Rectal smooth muscle tissue (tissue), 1 donor: ENCODE measurements at regions not wholly inside any gene's neighbourhood (a gene's known extent, or its start where the extent isn't known, plus 50 kb on each side); places are given as distances from the start of the nearest gene placed in this dataset.
"Not testable (repeated sequence)": the region's sequence is repeated elsewhere in the genome, so short reads cannot be mapped to it uniquely, and the experiment has no call there.

Experiments used
- H3K27ac ChIP-seq: one replicate; pipeline ENCODE4 v1.7.0; 2013; ENCODE audit warnings: low read depth, low read length, inconsistent platforms
- H3K27me3 ChIP-seq: one replicate; pipeline ENCODE4 v1.7.0; 2013; ENCODE audit warnings: low read length; ENCODE audit not compliant: control insufficient read depth, insufficient read depth
- H3K36me3 ChIP-seq: one replicate; pipeline ENCODE4 v1.7.0; 2013; ENCODE audit warnings: low read length; ENCODE audit not compliant: control insufficient read depth, insufficient read depth
- H3K4me1 ChIP-seq: one replicate; pipeline ENCODE4 v1.7.0; 2013; ENCODE audit warnings: low read length; ENCODE audit not compliant: control insufficient read depth, insufficient read depth
- H3K4me3 ChIP-seq: one replicate; pipeline ENCODE4 v1.7.0; 2013; ENCODE audit warnings: low read length
- H3K9ac ChIP-seq: one replicate; pipeline ENCODE4 v1.7.0; 2013; ENCODE audit warnings: low read length

DNA sequence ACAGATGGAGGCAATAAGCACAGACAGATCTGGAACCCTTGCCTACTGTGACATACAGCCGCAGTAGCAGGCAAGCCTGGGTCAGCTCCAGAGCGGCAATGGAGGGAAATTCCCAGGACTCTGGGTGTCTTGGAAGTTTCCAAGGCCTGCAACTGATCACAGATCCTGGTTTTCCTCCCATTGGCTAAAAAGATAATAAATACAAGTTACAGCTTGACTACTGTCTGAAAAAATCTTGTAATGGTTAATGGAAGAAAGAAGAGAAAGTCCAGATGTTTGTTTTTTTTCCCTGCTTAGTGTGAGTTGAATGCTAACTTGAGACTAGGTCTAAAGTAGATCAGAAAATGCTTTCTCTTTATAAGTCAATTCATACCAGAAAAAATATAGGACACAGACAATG is 307.6 kb downstream of the ALDH8A1 start:
- Histone ChIP-seq H3K27me3 (no peaks in the 10 kb centered on the region), H3K36me3 (no peaks in the 10 kb centered on the region), H3K4me1 (peaks cover 2% of the 10 kb centered on the region), H3K4me3 (no peak overlapping the region), H3K27ac (no peak overlapping the region), H3K9ac (no peak overlapping the region)

DNA sequence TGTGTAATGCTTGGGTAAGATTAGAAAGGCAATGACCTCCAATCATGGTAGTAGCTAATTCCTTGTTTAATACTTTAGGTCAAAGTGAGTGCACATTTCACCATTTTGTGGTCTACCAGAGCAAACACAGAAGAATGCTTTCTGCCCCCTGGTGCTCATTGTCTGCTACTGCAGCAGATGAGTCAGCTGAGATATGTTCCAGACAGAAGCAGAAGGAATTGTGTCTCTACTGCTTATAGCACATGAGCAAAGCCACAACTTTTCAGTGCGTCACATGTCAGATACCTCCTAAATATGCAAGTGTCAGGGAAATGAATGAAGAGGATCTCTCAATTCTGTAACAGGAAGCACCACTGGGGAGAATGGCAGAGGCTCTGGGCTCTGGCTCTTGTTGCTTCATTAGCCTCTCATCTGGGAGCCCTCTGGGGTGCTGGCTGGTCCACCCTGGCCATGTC is 308.9 kb downstream of the ALDH8A1 start:
- Histone ChIP-seq H3K4me1 (peaks cover 2% of the 10 kb centered on the region), H3K9ac (no peak overlapping the region), H3K27me3 (no peaks in the 10 kb centered on the region), H3K4me3 (no peak overlapping the region), H3K36me3 (no peaks in the 10 kb centered on the region), H3K27ac (no peak overlapping the region)

DNA sequence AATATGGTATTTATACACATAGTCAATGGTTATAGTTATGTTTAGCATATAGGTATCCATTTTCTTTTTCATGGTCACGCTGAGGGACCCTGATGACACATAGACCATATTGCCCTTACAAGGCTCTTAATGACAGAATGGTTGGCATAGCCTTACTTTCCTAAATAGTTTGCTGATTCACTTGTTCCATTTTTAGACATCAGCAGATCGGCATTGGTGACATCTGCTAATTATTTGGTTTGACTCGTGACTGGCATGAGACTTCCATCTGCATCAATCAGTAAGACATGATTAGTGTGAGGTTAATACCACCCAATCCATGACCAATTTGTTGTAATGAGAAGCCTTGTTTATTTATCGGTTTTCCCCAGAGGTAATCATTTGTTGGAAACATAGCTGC is 309.7 kb downstream of the ALDH8A1 start:
- Histone ChIP-seq H3K27ac (no peak overlapping the region), H3K36me3 (no peaks in the 10 kb centered on the region), H3K9ac (no peak overlapping the region), H3K27me3 (no peaks in the 10 kb centered on the region), H3K4me1 (peaks cover 2% of the 10 kb centered on the region), H3K4me3 (no peak overlapping the region)

DNA sequence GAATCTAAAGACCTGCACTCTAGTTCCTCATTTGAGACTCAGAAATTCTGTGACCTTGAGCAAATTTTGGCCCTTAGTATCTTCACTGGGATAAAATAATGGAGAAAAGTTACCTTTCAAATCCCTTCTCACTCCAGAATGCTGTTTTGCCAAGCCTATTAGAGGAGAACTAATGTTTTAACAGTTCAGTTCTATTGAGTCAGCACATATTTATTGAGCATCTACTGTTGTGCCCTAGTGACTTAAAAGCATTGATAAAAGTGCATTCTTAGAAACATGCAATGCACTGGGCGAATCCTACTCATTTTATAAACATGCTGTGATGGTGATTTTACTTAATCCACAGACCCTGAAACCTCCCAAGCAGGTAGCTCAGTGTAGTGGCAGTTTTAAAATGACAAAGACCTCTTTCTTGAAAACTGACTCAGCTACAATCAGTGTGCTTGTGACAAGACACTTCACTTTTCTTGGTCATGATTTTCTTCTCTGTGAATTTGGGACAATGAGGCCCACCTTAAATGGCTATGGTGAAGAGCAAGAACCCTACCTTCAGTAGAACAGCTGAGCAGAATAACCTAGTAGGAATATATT is 312.0 kb downstream of the ALDH8A1 start:
- Histone ChIP-seq H3K9ac (no peak overlapping the region), H3K27me3 (no peaks in the 10 kb centered on the region), H3K4me1 (peaks cover 2% of the 10 kb centered on the region), H3K36me3 (no peaks in the 10 kb centered on the region), H3K27ac (no peak overlapping the region), H3K4me3 (no peak overlapping the region)

- no peak overlapping the region for H3K9ac ChIP-seq
- peaks cover 2% of the 10 kb centered on the region for H3K4me1 ChIP-seq
- H3K36me3 ChIP-seq = no peaks in the 10 kb centered on the region
- H3K27ac ChIP-seq = no peak overlapping the region
- no peak overlapping the region for H3K4me3 ChIP-seq
- H3K27me3 ChIP-seq = no peaks in the 10 kb centered on the region
Measured at GRCh38 chr6:134637282-134637681, 312.6 kb downstream of the ALDH8A1 start.

DNA sequence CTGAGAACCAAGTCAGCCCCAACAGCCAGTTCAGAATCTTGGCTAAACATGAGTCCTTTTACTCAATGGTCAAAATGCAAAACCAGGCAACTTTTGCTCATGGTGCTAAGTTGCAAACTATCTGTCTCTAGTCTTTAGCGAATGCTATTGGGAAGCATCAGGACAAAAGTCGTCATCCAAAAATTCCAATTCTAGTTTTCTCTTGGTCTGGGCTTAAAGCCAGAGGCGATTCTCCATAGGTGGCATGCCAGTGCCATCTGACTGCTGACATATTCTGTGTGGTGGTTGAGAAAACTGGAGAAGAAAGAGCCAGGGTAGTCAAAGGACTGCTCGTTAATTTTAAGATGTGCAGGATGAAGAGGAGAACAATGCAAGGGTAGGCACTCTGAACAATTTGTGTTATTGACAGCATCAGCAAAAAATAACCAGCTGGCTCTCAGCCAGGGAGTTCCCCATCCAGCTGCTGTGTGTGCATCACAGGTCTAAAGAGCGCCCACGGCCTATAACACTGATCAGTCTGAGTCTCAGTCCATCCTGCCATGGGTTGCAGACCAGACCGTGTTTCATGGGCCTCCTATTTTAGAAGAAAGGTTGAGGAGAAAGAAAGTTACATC is 313.6 kb downstream of the ALDH8A1 start:
- Histone ChIP-seq H3K27me3 (no peaks in the 10 kb centered on the region), H3K27ac (no peak overlapping the region), H3K9ac (no peak overlapping the region), H3K4me3 (no peak overlapping the region), H3K36me3 (no peaks in the 10 kb centered on the region), H3K4me1 (no peaks in the 10 kb centered on the region)

DNA sequence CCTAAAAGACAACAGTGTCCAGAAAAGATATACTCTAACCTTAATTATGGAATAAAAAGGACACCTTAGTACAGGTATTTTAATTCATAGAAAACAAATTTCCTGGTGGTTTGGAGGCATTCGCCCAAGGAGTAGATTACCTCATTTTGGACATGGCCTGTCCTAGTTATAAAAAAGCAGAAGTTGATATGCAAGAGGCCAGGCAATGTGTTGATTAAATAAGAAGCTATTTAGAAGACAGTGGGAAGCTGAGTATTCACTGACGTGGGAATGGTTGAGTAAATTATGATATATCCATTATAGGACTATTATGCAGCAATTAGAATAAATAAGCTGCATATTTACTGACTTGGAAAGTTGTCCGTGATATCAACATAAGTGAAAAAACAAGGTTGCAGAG is 314.9 kb downstream of the ALDH8A1 start:
- H3K27me3 ChIP-seq = no peaks in the 10 kb centered on the region
- no peak overlapping the region for H3K9ac ChIP-seq
- H3K27ac ChIP-seq = no peak overlapping the region
- H3K36me3 ChIP-seq = no peaks in the 10 kb centered on the region
- H3K4me1 ChIP-seq = no peaks in the 10 kb centered on the region
- H3K4me3 ChIP-seq = no peak overlapping the region

GRCh38 chr6:134634466-134634865 is 315.4 kb downstream of the ALDH8A1 start:
- Histone ChIP-seq H3K27me3 (no peaks in the 10 kb centered on the region), H3K4me3 (no peak overlapping the region), H3K9ac (no peak overlapping the region), H3K27ac (no peak overlapping the region), H3K36me3 (no peaks in the 10 kb centered on the region), H3K4me1 (no peaks in the 10 kb centered on the region)

DNA sequence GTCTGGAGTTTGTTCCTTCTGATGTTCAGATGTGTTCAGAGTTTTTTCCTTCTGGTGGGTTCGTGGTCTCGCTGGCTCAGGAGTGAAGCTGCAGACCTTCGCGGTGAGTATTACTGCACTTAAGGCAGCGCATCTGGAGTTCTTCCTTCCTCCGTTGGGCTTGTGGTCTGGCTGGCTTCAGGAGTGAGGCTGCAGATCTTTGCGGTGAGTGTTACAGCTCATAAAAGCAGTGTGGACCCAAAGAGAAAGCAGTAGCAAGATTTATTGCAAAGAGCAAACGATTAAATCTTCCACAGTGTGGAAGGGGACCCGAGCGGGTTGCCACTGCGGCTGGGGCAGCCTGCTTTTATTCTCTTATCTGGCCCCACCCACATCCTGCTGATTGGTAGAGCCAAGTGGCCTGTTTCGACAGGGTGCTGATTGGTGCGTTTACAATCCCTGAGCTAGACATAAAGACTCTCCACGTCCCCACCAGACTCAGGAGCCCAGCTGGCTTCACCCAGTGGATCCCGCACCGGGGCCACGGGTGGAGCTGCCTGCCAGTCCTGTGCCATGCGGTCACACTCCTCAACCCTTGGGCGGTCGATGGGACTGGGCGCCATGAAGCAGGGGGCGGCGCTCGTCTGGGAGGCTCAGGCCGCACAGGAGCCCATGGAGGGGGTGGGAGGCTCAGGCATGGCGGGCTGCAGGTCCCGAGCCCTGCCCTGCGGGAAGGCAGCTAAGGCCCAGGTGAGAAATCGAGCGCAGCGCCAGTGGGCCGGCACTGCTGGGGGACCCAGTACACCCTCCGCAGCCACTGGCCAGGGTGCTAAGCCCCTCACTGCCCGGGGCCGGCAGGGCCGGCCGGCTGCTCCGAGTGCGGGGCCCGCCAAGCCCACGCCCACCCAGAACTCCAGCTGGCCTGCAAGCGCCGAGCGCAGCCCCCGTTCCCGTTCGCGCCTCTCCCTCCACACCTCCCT is 315.3 kb upstream of the SGK1 start:
- not testable (repeated sequence) for H3K27ac ChIP-seq, H3K4me1 ChIP-seq, H3K27me3 ChIP-seq, H3K4me3 ChIP-seq, H3K36me3 ChIP-seq, H3K9ac ChIP-seq

DNA sequence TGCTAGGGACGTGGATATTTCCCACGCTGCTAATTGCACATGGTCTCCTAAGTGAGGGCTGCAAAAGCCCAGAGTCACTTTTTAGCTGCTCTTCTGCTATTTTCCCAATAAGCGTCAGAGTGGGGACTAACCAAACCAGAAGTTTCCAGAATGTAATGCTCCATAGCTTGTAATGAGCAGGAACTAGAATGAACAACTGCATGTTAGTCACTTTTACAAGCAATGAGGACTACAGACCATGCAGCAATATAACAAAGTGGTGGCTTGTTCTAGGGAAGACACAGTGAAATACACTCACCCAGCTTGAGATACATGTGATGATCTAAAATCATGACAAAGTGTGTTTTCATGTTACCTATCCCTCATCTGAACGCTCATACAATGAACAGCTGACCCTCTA is 314.1 kb upstream of the SGK1 start:
- Histone ChIP-seq H3K9ac (no peak overlapping the region), H3K27me3 (no peaks in the 10 kb centered on the region), H3K4me3 (no peak overlapping the region), H3K27ac (no peak overlapping the region), H3K36me3 (no peaks in the 10 kb centered on the region), H3K4me1 (no peaks in the 10 kb centered on the region)

DNA sequence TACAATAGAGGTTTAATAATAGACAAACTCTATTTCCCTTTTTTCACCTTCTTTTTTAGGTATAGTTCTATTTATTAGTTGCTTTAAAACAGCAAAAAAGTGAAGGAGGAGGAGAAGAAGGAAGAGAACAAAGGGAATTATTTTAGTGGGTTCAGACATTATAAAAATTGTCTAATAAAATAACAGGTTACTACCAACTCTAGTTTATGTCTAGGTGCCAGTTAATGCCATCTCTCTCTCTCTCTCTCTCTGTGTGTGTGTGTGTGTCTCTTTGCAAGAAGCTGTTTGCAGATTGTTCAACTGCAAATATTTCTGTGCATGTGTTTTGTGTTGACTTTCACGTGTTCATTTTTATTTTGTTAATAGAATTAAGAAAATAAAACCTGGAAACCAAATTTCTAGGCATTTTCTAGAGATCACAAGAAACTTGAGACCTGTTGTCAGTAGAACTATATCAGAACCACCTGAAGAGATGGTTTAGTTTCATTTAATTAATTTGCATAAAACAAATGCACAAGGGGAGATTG is 313.5 kb upstream of the SGK1 start:
- Histone ChIP-seq H3K36me3 (no peaks in the 10 kb centered on the region), H3K9ac (no peak overlapping the region), H3K4me3 (no peak overlapping the region), H3K27ac (no peak overlapping the region), H3K4me1 (no peaks in the 10 kb centered on the region), H3K27me3 (no peaks in the 10 kb centered on the region)

DNA sequence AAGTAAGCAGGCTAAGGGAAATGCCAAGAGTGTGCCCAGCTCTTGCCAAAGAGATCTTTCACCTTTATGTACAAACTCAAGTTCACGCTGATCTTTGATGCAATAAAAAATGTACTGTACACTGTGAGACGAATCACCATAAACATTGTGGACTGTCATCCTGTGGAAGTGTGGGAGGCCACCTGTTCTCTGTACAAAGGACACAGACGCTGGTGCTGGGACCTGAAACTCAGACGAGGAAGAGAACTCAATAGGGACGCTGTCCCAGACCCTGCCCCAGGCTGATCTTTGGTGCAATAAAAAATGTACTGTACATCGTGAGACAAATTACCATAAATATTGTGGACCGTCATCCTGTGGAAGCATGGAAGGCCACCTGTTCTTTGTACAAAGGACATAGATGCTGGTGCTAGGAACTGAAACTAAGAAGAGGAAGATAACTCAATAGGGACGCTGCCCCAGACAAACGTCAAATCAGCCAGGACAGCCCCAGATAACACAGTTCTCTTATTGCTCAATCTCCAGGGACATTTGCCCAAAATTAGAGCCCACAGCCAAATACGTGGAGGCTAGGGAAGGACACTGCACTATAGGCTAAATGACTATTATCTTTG is 312.7 kb upstream of the SGK1 start:
- no peak overlapping the region for H3K9ac ChIP-seq
- no peaks in the 10 kb centered on the region for H3K4me1 ChIP-seq
- H3K27ac ChIP-seq = no peak overlapping the region
- H3K36me3 ChIP-seq = no peaks in the 10 kb centered on the region
- no peak overlapping the region for H3K4me3 ChIP-seq
- H3K27me3 ChIP-seq = no peaks in the 10 kb centered on the region
